Activated naive CD4-positive, alpha-beta T cell treated with Interleukin-2 at 50 U/mL for 16 hours (primary cell): ENCODE measurements at regions not wholly inside any gene's neighbourhood (a gene's known extent, or its start where the extent isn't known, plus 50 kb on each side); places are given as distances from the start of the nearest gene placed in this dataset.
"Not testable (repeated sequence)": the region's sequence is repeated elsewhere in the genome, so short reads cannot be mapped to it uniquely, and the experiment has no call there.

Experiments used
- DNase-seq: peaks from one replicate; pipeline ENCODE4 v3.0.0-alpha.2; 2020

GRCh38 chr20:40861427-40862008 lies 167.1 kb upstream of the TOP1 start:
- DNase-seq = no peak

GRCh38 chr20:40863355-40863919 lies 165.2 kb upstream of the TOP1 start:
- no peak for DNase-seq

DNA sequence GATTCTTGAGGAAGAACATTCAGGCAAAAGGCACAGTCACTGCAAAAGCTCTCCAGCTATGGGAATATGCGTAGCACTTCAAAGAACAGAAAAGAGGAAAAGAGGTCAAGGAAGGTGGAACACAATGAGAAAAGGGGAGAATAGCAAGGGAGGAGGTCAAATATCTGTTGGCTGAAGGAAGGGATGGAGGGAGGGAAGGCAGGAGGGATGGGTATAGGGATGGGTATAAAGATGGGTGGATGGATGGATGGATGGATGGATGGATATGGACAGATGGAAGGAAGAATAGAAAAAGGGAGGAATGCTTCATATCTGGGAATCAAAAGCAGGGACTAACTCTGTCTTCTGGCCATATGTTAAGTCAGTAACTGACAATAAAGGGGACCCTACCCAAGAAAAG lies 164.2 kb upstream of the TOP1 start:
- no peak for DNase-seq

GRCh38 chr20:40865095-40865494 lies 163.5 kb upstream of the TOP1 start:
- no peak for DNase-seq

DNA sequence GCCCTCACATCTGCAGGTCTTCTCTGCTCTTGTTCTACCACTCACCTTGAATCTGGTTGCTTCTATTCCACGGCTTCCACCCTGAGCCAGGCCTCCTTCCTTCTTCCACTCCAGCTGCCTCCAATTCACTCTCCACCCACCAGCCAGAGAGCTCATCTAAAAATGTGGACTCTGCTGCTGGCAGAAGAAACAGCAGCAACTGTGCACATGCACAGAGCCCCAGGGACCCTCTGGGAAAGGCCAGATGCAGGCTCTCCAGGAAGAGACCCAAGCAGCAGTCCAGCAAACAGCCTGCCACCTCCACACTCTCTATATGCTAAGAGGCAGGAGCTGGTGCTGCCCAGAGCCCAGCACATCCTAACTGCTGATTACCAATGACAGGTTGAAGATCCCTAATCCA lies 162.6 kb upstream of the TOP1 start:
- no peak for DNase-seq

- no peak for DNase-seq
These were observed 159.9 kb upstream of the TOP1 start for GRCh38 chr20:40868551-40869217.

DNA sequence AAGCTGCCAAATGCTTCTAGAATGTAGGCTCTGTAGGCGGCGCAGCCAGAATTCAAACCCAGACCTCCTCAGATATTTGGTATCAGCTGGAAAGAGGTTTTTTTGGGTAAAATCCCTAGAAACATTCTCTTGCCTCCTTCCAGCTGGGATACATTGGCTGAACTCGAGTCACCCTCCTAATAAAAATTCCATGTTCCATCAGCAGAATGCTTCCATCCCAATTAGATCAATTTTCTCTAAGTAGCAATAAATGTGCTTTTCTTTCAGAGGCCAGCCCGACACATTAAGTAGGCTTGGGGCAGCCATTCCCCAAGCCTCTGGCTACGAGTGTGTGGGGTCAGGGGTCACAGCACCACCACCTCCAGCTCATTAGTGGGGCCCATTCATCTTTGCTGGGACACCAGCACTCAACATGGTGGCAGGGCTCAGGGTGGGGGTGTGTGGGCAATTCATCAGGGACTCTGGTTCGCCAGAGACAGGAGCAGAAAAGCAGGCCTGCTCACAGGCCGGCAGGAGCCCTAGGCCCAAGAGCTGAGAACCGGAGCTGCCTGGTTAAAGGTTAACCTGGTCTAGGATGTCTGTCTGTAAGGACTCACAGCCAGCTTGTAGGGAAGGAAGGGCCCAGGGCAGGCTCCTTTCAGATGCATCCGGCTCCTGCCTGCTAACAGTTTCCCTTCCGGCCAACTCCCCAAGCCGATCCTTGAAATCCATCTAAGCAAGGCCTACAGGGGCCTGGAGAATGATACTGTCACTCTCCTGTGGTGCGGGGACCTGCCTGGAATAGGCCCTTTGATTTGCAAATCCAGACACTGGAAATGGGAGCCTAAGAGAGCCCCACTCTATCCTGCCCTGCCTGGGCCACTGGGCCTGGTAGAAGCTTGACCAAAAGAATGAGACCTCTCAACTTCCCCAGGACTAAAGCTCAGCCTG lies 159.1 kb upstream of the TOP1 start:
- DNase-seq = no peak

DNA sequence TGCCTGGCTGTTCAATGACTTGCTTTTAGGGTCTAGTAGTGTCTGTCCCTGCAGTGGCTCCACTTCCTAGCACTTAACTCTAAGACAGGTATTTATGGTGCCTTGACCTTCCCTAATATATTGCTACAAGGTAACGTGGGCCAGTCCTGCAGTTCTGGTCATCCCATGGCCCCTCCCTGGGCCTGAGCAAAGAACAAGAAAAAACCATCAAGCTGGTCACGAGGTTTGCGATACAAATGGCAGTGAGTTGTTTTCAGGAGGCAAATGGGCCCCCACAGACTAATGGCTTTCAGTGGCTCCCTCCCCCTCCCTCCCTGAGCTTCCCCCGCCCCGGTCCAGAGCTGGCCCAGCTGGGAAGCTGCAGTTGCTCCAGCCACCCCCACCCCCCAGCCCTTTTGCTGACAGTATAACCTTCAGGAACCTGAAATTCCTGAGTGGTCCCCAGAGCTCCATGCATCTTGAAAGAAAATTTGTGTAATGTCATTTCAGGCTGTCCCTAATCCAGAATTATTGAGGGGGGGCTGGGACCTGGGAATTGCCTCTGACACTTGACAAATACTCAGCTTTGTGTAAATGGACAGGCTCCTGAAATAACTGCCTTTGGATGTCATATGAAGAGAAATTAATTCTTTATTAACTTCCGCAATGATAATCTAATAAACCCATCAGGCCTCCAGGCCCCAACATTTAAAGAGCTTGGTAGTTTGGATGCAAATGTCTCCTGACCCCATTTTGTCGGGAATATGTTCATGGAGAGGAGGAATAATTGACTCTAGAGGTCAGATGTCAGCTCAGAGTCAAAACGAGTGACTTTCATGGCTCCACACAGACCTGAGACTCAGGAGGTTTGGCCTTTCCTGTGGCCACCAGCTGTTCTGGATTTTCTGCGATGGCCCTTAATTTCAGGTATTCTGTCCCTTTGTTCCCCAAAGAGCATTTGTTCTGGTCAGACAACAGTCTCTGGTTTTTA lies 153.2 kb upstream of the TOP1 start:
- no peak for DNase-seq

GRCh38 chr20:40878099-40878498 lies 150.5 kb upstream of the TOP1 start:
- not testable (repeated sequence) for DNase-seq

GRCh38 chr20:40880063-40880728 lies 148.4 kb upstream of the TOP1 start:
- DNase-seq = no peak

DNA sequence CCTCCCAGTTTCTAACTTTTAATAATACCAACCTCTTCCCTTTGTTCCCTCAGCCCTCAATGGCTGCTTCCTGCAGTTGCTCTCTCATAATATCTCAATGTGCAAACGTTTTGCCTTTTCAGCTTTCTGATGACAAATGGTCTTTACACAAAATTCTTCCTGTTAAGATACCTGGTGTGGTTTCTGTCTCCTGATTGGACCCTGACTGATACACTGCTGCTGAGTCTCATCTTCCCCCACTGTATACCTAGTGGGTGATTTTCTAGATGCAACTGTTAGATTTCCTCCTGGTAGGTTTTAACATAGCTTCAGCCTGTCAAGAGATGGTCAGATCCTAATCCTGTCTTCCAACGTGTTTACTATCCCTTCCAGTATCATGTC lies 147.9 kb upstream of the TOP1 start:
- no peak for DNase-seq

GRCh38 chr20:40882152-40882551 lies 146.5 kb upstream of the TOP1 start:
- no peak for DNase-seq

DNA sequence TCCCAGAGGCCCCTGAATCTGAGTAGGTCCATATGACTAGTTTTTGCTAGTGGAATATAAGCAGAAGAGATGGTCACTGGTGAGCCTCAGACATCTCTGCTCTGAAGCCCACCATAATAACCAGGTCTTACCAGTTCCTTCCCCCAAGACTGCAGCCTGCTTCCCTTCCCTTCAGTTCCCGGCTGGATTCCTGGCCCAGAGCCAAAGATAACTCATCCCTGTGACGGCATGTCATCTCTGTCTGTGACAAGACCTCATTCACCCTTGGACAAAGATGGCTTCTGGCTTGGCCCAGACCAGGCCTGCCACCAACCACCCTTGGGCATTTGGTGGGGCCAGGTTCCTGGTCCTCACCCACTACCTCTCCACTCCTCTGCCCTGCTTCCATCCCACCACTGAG lies 145.5 kb upstream of the TOP1 start:
- no peak for DNase-seq

- no peak for DNase-seq
These were observed 141.5 kb upstream of the TOP1 start for GRCh38 chr20:40887105-40887504.

DNA sequence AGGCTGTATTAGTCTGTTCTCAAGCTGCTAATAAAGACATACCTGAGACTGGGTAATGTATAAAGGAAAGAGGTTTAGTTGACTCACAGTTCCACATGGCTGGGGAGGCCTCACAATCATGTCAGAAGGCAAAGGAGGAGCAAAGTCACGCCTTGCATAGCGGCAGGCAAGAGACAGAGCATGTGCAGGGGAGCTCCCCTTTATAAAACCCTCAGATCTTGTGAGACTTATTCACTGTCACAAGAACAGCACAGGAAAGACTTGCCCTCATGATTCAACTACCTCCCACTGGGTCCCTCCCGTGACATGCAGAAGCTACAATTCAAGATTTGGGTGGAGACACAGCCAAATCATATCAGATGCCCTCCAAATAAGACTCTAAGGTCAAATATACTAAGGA lies 139.4 kb upstream of the TOP1 start:
- not testable (repeated sequence) for DNase-seq

- no peak for DNase-seq
These were observed 138.4 kb upstream of the TOP1 start for GRCh38 chr20:40890181-40890580.

- no peak for DNase-seq
These were observed 138.0 kb upstream of the TOP1 start for GRCh38 chr20:40890635-40891034.

- DNase-seq = no peak
These were observed 137.3 kb upstream of the TOP1 start for GRCh38 chr20:40891351-40891750.

DNA sequence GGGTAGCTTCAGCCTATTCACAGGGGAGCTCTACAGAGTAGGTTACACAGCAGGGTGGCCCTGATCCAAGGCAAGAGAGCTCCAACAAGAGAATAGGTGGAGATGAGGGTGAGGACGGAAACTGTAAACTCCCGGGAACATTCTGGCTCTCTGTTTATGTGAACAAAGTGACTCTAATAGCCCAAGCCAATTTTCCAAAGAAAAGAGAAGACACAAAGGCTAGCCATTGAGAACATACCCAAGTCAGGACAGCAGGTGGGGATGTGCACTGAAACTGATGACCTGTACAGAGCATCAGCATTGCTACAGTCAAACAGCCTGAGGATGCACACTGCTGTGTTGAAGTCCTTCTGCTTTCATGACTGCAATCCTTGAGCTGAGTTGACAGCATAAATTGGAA lies 136.0 kb upstream of the TOP1 start:
- DNase-seq = no peak

- DNase-seq = no peak
These were observed 134.9 kb upstream of the TOP1 start for GRCh38 chr20:40893610-40894236.

DNA sequence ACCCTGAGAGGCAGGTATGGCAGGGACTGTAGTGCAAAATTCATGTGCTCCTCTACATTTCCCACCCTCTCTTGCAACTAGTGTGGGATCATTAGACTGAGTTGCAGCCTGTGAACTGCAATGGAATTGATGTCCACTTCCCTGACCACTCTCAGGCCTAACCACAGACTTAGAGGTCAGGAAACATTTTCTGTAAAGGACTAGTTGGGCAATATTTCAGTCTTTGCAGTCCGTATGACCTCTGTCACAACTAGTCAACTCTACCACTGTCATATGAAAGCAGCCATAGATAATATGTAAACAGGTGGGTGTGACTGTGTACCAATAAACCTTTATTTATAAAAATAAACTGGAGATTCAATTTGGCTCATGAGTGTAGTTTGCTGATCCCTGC lies 134.4 kb upstream of the TOP1 start:
- DNase-seq = no peak
